ENCODE measurements at regions not wholly inside any gene's neighbourhood (a gene's known extent, or its start where the extent isn't known, plus 50 kb on each side); places are given as distances from the start of the nearest gene placed in this dataset.

DNA sequence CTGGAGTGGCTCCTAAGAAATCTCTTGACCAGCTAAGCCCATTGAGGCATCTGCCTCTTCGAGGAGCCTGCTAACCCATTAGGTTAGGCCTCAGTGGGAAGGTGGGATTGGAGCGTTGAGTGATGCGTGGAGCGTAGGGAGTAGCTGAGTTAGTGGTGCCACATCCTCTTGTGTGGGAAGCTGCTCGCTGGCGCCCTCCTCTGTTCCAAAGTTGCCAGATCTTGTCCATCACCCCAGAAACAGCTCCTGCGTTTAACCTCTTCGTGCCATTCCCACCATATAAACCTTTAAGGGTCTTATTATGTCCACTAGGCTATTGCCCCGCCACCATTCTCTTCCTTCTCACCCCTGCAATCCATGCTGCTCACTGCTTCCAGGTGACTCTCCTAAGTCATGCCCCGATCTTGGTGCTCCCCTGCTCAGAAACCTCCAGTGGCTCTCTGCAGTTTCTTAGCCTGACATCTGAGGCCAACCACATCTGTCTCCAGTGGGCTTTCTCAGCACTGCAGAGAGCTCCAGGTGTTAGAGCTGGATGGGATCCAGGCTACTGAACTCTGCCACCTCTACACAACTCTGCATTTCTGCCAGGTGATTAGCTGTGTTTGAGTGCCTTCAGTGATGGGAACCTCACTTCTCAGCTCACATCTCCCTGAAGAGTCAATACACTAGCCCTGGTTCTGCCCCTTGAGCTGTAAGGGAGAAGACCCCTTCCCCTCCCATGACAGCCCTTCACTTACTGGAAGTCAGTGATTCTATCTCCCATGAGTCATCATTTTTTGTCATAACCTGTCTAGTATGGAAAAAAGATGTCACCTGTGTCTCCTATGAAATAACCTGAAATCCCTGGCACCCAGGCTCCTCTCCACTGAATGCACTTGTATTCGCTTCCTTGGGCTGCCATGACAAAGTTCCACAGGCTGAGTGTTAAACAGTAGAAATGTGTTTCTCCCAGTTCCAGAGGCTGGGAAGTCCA, 65.0 kb upstream of the FGFR2 start:
- Histone ChIP-seq H3K79me1 (ENCODE audit: low read depth in 1 of 2, low read length in 2 of 2) (no peaks in the 10 kb centered on the region), H4K8ac (ENCODE audit: low read depth in 2 of 2, low read length in 2 of 2) (no peak overlapping the region), H2BK20ac (ENCODE audit: low read depth, low read length) (no peak overlapping the region), H3K4ac (ENCODE audit: low read depth, low read length) (no peak overlapping the region), H3K23ac (ENCODE audit: low read depth, low read length) (no peak overlapping the region), H2AK5ac (ENCODE audit: low read depth, low read length) (no peak overlapping the region), H3K18ac (ENCODE audit: low read depth, low read length) (no peak overlapping the region), H2AFZ (replicated peaks; ENCODE audit: low read length, poor library complexity) (no peak overlapping the region), H4K20me1 (ENCODE audit: insufficient read depth, low read length) (no peaks in the 10 kb centered on the region), H2BK5ac (ENCODE audit: low read depth, low read length, poor library complexity, severe bottlenecking) (no peak overlapping the region), H3K4me2 (ENCODE audit: low read depth, low read length) (no peak overlapping the region), H4K5ac (ENCODE audit: low read depth, low read length) (no peak overlapping the region), H4K91ac (ENCODE audit: insufficient read depth, low read depth, low read length) (no peak overlapping the region), H3K27me3 (ENCODE audit: control insufficient read depth, insufficient read depth, low read length) (no peaks in the 10 kb centered on the region), H3K56ac (ENCODE audit: extremely low read depth, insufficient read depth, low read length) (no peak overlapping the region), H3K36me3 (ENCODE audit: control insufficient read depth, insufficient read depth, low read length) (no peaks in the 10 kb centered on the region), H3K4me1 (ENCODE audit: control insufficient read depth, insufficient read depth, low read length) (no peaks in the 10 kb centered on the region), H3K9me3 (ENCODE audit: control insufficient read depth, insufficient read depth, low read length) (peaks cover 21% of the 10 kb centered on the region), H3K9ac (ENCODE audit: low read depth, low read length) (no peak overlapping the region), H3K9me1 (ENCODE audit: insufficient read depth, low read length) (no peaks in the 10 kb centered on the region), H2BK120ac (ENCODE audit: low read depth, low read length) (no peak overlapping the region), H2BK15ac (ENCODE audit: low read depth, low read length) (no peak overlapping the region), H3K4me3 (ENCODE audit: insufficient read depth, low read depth, low read length) (no peak overlapping the region), H3K14ac (replicated peaks; ENCODE audit: low read depth, low read length) (no peak overlapping the region), H2AK9ac (replicated peaks; ENCODE audit: low read depth, low read length, poor library complexity) (no peak overlapping the region), H3K27ac (ENCODE audit: insufficient read depth, low read length) (no peak overlapping the region)
- intact Hi-C loops (cut with micrococcal nuclease) (no loop called here), dilution Hi-C loops (cut with HindIII; ENCODE audit: low sequenced_read_pairs, unreplicated experiment) (no loop called here), in situ Hi-C loops (cut with MboI; ENCODE audit: low sequenced_read_pairs) (no loop called here)
- no TSS peak for BruUV-seq (replicated peaks)
- DNase-seq (no peak), ATAC-seq (ENCODE audit: low read depth) (no peak)
- TF ChIP-seq CHD1 (IDR thresholded peaks at IDR 0.05; ENCODE audit: low read depth, low read length) (no peak), CEBPB (IDR thresholded peaks at IDR 0.05; ENCODE audit: low read depth, low read length) (no peak), RFX5 (IDR thresholded peaks at IDR 0.05; ENCODE audit: low read depth, low read length) (no peak), ELK1 (IDR thresholded peaks at IDR 0.05; ENCODE audit: borderline replicate concordance, low read depth, low read length) (no peak), MAFK (IDR thresholded peaks at IDR 0.05; ENCODE audit: low read depth, low read length) (no peak), FOS (IDR thresholded peaks at IDR 0.05; ENCODE audit: low read depth, low read length) (no peak), POLR2A (IDR thresholded peaks at IDR 0.05; ENCODE audit: low read depth, low read length) (no peak)
- POLR2A ChIA-PET (ENCODE audit: unreplicated experiment) = no interaction called here
- CTCF ChIA-PET = interaction anchor here (0.6 kb wide), 1 partner anchor 461 kb away, joined by 3 read pairs; no protein-coding TSS in a partner anchor
- 11% methylated on average over 3 of the region's 11 CpGs; no CpG with 5 or more reads in 1 of the 2 experiments for WGBS, 2 experiments (ENCODE audit: extremely low coverage in 2 of 2, insufficient read length in 1 of 2)

Measured in IMR-90 (cell line).